T-helper 2 cell (primary cell): ENCODE measurements at regions not wholly inside any gene's neighbourhood (a gene's known extent, or its start where the extent isn't known, plus 50 kb on each side); places are given as distances from the start of the nearest gene placed in this dataset.
"Not testable (repeated sequence)": the region's sequence is repeated elsewhere in the genome, so short reads cannot be mapped to it uniquely, and the experiment has no call there.

Experiments
- DNase-seq, 5 experiments: peaks; one replicate each; pipeline versions ENCODE4 v3.0.0 to v3.0.0-alpha.2; 2012 to 2022

DNA sequence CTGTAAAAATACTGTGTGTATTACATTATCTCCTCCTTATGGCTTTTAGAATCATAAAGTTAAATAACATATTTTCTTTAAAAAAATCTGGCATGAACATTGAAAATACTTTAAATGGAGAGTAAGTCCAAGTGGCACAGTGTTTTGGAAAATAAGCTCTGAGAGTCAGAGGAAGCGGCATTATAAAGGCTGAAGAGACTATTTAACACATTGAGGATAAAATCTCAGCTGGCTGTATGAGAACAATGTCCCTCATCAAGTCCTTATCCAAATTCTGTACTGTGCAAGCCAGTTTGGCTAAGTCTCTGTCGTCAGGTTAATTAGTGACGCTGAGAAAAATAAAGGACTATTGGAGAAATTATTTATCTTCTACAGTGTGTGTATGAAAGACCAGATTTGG, 245.5 kb downstream of the MFSD1 start:
- no peak for DNase-seq

- not testable (repeated sequence) for DNase-seq
Observed at GRCh38 chr3:159052494-159052893, 250.6 kb downstream of the MFSD1 start.

DNA sequence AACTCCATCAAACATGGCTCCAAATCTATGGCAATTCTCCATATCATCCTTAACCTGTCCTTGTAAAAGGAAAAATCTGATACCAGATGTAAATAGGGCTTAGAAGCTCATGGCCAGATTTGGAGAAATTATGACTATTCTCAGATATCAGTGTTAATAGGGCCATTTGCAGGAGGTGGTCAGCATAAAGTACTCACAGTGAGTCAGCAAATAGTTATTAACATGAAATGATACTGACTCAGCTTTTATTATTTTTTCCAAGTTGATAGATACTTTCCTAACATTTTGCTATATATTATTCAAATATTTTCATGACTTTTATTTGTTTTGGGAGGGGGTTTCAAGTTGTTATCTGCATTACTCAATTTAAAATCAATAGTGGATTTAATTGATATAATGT, 255.8 kb downstream of the MFSD1 start:
- no peak for DNase-seq

DNA sequence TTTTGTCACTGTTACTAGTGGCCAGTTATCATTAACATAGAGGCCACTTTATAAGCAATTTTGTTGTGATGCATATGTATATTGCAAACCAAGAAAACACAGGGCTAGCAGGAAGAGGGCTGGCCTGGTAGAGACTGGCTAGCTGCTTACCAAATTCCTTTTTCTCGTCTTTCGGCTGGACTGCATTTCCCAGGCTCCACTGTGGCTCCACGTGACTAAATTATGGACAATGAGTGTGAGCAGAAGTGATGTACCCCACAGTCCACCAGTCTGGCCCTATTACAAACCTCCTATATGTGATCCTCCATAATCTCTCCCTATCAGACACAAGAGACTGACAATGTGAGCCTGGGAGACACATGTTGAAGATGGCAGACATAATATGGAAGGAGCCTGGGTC, 257.0 kb downstream of the MFSD1 start:
- no peak for DNase-seq

DNA sequence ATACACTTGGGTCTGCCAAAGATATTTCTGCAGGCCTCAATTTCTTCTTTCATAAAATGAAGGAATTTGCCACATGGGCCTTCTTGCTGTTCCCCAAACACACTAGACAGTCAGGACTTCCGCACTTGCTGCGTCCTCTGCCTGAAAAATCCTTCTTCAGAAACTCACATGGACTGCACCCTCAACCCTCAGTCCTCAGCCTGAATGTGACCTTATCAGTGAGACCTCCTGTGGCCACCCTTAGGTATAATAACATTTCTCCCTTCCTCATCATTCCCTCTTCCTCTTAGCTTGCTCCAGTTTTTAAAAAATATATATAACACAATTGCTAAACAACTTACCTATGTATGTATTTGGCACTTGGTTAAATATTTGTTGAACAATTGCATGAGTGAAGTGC, 257.5 kb downstream of the MFSD1 start:
- DNase-seq, result no peak

- no peak for DNase-seq
Observed at GRCh38 chr3:159062734-159063410, 261.0 kb downstream of the MFSD1 start.

- no peak for DNase-seq
Observed at GRCh38 chr3:159069091-159069490, 267.2 kb downstream of the MFSD1 start, which contains the start of gene IQCJ. Gene IQCJ (plus strand): TSS chr3:159069319.

- no peak for DNase-seq
Observed at GRCh38 chr3:159069866-159070425, 268.1 kb downstream of the MFSD1 start.

- no peak for DNase-seq
Observed at GRCh38 chr3:159074756-159075701, 273.2 kb downstream of the MFSD1 start.

DNA sequence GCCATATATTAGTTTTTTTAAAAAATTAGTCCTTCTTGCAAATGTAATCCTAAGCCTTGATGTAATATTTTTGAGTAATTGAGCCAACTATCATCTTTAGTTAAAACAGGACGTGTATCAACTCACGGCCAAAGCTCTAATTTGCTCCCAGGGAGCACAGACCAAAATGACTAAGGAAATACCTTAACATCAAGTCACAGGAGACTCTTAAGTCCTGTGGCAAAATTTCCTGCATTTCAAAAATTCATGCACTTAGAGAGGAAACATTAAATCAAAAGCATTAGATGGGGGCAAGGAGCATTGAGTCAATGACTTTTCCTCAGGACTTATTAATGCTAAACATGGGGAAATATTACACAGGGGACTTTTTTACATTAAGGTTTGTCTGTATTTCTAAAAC, 276.0 kb downstream of the MFSD1 start:
- DNase-seq, result no peak

GRCh38 chr3:159080256-159080655, 278.4 kb downstream of the MFSD1 start:
- DNase-seq, result no peak

GRCh38 chr3:159080821-159081220, 279.0 kb downstream of the MFSD1 start:
- no peak for DNase-seq

GRCh38 chr3:159082519-159082918, 280.7 kb downstream of the MFSD1 start:
- no peak for DNase-seq

- DNase-seq, result no peak
Observed at GRCh38 chr3:159091936-159092335, 290.1 kb downstream of the MFSD1 start.

DNA sequence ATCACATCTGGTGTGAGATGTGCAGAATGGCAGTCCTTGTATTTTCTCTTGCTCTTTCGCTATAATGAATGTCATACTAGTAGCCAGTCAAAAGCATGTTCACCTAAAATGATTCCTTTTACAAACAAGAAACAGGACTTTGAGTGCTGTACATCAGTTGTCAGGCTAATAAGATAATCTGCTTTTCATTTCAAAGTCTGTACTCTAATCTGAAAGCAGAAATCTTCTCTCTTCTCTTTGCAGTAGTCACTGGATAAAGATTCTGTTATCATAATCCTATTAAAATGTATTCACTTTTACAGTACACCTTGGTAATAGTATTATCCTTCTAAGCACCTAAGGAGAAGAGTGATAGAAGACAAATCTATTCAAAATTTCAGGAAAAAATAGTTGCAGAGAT, 300.1 kb downstream of the MFSD1 start:
- DNase-seq, result no peak

DNA sequence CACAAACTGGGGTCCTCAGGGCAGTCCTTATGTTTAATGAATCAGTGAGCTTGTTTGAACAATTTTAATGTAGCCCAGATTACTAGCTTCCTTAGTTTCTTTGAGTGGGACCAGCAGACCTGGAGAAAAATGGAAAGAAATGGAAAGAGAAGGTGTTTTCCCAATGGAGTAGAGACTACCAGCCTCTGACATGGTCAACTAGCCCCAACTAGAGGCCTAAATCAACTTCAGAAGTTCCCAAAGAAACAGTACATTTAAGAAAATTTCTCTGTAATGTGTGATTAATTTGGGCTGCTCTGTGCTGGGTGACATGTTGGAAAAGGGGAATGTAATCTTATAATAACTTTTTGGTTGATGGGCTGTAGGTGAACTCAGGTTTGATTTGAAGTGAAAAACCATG, 310.9 kb downstream of the MFSD1 start:
- DNase-seq, result no peak

GRCh38 chr3:159113221-159113875, 311.5 kb downstream of the MFSD1 start:
- no peak for DNase-seq

DNA sequence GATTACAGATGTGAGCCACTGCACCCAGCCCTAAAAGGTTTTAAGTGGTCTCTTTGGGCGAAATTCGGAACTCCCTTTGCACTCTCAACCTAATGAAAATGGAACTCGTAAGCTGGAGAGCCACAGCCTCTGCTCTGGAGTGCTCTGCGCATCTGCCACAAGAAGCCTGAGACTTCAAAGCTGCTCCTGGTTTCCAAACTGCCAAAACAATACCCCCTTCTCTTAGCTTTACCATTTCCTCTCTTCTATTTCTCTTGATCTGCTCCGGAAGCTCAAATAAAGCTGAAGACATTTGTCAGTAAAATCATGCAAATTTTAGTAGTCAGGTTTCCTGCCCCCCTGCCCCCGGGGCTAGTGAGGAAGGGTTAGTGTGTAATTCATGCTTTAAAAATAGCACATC, 312.7 kb downstream of the MFSD1 start:
- DNase-seq, result no peak

DNA sequence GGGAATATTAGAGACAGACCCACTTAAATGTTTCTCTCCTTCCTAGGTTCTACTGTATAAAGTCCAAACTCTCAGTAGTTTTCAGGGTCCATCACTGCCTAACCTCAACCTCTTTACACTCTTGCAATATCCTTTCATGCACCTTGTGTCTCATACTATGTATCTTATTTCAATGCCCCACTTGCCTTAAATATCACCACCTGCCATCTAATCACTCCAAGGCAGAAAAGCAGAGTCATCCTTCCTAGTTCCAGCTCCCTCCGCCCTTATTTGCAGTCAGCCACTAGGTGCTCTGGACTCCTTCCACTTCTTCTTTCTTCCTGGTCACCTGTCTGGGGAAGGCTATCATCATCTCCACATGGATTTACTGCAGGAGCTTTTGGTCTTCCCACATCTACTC, 322.0 kb downstream of the MFSD1 start:
- DNase-seq, result no peak

- no peak for DNase-seq
Observed at GRCh38 chr3:159126261-159127020, 324.6 kb downstream of the MFSD1 start.

GRCh38 chr3:159127021-159127392, 325.2 kb downstream of the MFSD1 start:
- DNase-seq, result no peak

DNA sequence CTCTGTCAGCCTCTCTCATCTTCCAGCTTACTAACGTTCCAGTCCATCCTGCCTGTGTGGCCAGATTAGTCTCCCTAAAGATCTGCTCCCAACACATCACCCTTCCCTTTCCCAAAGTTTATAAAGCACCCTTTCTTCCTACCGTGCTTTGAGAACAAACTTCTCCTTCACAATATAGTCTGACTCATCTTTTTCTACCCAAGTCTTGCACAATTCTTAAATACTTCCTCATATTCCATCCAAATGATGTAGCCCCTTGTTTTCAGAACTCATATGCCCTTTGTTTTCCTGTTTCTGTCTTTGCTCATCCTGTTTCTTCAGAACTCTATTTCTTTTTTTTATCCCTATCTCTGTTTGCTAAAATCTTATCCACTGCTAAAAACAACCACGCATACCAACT, 326.8 kb downstream of the MFSD1 start:
- DNase-seq, result no peak
